Ectodermal cell (in vitro differentiated cells): ENCODE measurements at regions not wholly inside any gene's neighbourhood (a gene's known extent, or its start where the extent isn't known, plus 50 kb on each side); places are given as distances from the start of the nearest gene placed in this dataset.

Experiments used
- H3K27ac ChIP-seq: 2 replicates; pipeline ENCODE4 v1.7.0; 2013; ENCODE audit warnings: mild to moderate bottlenecking, low read depth, low read length; ENCODE audit not compliant: insufficient read depth, poor library complexity, severe bottlenecking
- H3K27me3 ChIP-seq: 2 replicates; pipeline ENCODE4 v1.7.0; 2013; ENCODE audit warnings: mild to moderate bottlenecking, low read length; ENCODE audit not compliant: insufficient read depth, control insufficient read depth, poor library complexity, severe bottlenecking
- H3K36me3 ChIP-seq: one replicate; pipeline ENCODE4 v1.7.0; 2013; ENCODE audit warnings: low read length; ENCODE audit not compliant: control insufficient read depth, insufficient read depth
- H3K4me1 ChIP-seq: one replicate; pipeline ENCODE4 v1.7.0; 2013; ENCODE audit warnings: low read length; ENCODE audit not compliant: control insufficient read depth, insufficient read depth
- H3K4me3 ChIP-seq: 2 replicates; pipeline ENCODE4 v1.7.0; 2013; ENCODE audit warnings: low read depth, low read length, control low read depth; ENCODE audit not compliant: insufficient read depth
- H3K9me3 ChIP-seq: 2 replicates; pipeline ENCODE4 v1.7.0; 2013; ENCODE audit warnings: mild to moderate bottlenecking, low read length, moderate library complexity; ENCODE audit not compliant: control insufficient read depth
- WGBS, 2 experiments: methylation state at CpG; one replicate each; pipeline ENCODE4 v1.1.7; 2013; ENCODE audit warnings: missing lambda C conversion rate in 2 of 2; 5-methylcytosine and 5-hydroxymethylcytosine counted together

DNA sequence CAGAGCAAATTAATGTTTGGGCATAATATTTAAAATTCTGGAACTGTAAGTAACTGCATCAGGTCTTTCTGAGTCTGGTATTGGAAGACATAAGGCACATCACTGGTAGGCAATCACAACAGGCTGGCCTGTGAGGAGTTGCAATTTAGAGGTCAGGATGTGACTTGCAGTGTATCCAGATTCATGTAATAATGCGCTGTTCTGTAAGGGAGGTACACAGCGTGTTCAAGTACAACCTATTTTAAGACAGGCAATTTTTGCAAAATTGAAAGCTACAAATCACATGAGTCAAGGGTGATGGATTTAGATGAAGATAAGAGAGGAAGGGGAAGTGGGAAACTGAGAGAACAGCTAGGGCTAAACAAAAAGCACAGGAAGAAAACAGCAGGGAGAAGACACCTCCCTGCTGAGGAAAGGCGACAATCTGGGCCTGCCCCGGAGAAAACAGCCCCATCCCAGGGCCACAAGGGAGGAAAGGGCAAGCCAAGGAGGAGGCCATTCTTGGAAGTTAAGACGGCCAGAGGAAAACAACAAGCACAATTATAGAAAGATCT, 138.1 kb downstream of the LACC1 start:
- Histone ChIP-seq H3K4me1 (peaks cover 1% of the 10 kb centered on the region), H3K36me3 (no peaks in the 10 kb centered on the region), H3K4me3 (no peak overlapping the region), H3K27ac (no peak overlapping the region), H3K27me3 (no peaks in the 10 kb centered on the region), H3K9me3 (no peaks in the 10 kb centered on the region)
- 82 to 85% methylated on average over 5 of the region's 5 CpGs for WGBS, 2 experiments

DNA sequence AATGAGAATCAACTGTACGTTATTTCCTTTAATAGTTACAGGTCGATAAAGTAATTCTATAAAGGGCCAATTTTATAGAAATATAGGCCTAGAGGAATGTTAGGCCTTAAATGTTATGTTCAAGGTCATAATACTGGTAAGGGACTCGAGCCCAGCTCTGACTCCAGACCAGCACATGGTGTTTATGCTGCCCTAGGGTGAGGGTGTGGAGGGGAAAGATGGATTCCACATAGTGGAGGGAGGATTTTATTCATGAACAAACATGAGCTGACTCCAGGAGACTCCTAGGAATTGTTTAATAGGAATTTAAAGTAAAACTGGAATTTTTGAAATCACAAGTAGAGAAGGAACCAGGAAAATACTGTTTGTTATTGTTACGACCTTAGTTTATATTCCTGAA, 139.9 kb downstream of the LACC1 start:
- H3K4me1 ChIP-seq: no peaks in the 10 kb centered on the region
- 93% methylated on average over 4 of the region's 4 CpGs for WGBS, 2 experiments
- no peak overlapping the region for H3K4me3 ChIP-seq
- no peak overlapping the region for H3K27ac ChIP-seq
- no peaks in the 10 kb centered on the region for H3K36me3 ChIP-seq
- no peaks in the 10 kb centered on the region for H3K27me3 ChIP-seq
- H3K9me3 ChIP-seq: no peaks in the 10 kb centered on the region

DNA sequence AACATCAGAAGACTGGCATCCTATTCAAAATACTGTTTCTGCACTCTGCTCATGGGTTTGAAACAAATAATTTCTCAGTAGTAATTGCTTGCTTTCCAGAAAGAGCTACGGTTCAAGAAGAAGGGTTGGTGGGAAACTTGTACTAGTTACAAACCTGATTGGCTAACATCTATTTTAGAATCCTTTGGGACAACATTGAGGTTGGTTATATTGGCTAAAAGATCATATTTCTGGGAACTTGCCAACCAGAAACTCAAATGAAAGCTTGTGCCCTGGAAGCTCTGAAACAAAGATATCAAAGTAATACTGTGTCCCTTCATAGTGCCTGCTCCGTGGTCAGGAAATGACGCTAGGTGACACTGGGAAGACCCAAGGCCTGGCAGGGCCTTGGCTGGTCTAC, 141.7 kb downstream of the LACC1 start:
- WGBS, 2 experiments: 97% methylated on average over 3 of the region's 3 CpGs
- Histone ChIP-seq H3K4me1 (no peaks in the 10 kb centered on the region), H3K4me3 (no peak overlapping the region), H3K27me3 (no peaks in the 10 kb centered on the region), H3K9me3 (no peaks in the 10 kb centered on the region), H3K36me3 (no peaks in the 10 kb centered on the region), H3K27ac (no peak overlapping the region)

DNA sequence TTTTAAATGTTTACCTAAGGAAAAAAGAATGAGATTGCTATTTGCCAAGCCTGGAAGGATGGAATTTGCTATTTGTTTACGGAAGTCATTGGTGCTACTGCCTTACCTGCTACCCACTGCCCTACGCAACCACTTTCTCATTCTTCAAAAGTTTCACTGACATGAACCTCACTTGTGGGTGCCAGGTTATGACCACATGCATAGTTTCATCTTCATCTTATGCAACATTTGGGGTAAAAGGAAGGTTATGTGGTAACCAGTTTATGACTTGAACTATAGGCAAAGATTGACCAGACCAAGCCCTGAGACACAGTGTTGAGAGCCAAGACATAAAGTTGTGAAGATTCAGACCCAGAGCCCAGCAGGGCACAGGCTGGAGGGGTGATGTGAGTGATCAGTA, 142.5 kb downstream of the LACC1 start:
- WGBS, 2 experiments: 92 to 100% methylated on average over 2 of the region's 2 CpGs
- no peaks in the 10 kb centered on the region for H3K4me1 ChIP-seq
- H3K27ac ChIP-seq: no peak overlapping the region
- no peaks in the 10 kb centered on the region for H3K9me3 ChIP-seq
- H3K4me3 ChIP-seq: no peak overlapping the region
- no peaks in the 10 kb centered on the region for H3K36me3 ChIP-seq
- no peaks in the 10 kb centered on the region for H3K27me3 ChIP-seq

DNA sequence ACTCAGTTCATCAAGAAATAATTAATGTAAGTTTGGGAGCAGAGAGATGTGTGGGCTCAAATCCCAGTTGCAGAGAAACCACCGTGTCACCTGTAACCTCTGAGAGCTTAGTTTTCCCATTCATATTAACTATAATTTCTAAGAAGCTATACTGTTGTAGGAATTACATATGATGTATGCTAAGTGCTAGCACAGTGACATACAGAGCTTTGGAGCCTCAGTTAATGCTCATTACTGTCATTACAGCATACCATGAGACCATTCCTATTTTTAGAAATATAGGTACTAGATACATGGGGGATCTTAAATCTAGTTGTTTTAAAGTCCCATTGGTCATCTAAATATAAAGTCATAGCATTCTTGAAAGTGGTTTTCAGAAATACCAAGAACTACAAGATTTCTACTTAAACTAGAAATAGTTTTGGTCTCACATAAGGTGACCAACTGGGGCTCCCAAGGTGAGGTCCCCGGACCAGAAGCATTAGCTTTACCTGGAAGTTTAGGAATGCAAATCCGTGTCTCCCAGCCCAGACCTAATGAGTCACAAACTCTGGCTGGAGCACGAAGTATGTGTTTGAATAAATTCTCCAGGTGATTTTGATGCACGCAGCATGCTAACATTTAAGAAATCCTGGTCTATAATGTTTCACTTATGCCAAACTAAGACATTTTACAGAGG, 144.6 kb downstream of the LACC1 start:
- no peaks in the 10 kb centered on the region for H3K4me1 ChIP-seq
- H3K27ac ChIP-seq: no peak overlapping the region
- H3K27me3 ChIP-seq: no peaks in the 10 kb centered on the region
- 86 to 90% methylated on average over 4 to 5 of the region's 5 CpGs for WGBS, 2 experiments
- H3K4me3 ChIP-seq: no peak overlapping the region
- no peaks in the 10 kb centered on the region for H3K36me3 ChIP-seq
- H3K9me3 ChIP-seq: no peaks in the 10 kb centered on the region

DNA sequence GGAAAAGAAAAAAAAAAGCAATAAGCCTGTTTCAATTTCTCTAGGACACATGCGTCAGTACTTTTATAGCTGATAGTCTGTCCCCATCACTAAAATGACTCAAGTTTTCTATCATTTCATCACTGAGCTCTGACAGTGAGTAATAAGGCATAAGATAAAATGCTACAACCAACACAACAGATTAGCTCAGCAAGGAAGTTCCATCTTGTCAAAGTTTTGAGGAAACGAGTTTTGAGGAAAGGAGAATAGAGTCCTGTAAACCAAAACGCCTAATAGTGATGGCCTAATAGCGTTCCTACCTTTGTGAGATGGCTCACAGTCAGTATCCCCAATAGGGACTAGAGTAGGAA, 145.1 kb downstream of the LACC1 start:
- Histone ChIP-seq H3K4me3 (no peak overlapping the region), H3K4me1 (no peaks in the 10 kb centered on the region), H3K9me3 (no peaks in the 10 kb centered on the region), H3K27me3 (no peaks in the 10 kb centered on the region), H3K36me3 (no peaks in the 10 kb centered on the region), H3K27ac (no peak overlapping the region)
- WGBS, 2 experiments: 65 to 72% methylated on average over 4 of the region's 4 CpGs

DNA sequence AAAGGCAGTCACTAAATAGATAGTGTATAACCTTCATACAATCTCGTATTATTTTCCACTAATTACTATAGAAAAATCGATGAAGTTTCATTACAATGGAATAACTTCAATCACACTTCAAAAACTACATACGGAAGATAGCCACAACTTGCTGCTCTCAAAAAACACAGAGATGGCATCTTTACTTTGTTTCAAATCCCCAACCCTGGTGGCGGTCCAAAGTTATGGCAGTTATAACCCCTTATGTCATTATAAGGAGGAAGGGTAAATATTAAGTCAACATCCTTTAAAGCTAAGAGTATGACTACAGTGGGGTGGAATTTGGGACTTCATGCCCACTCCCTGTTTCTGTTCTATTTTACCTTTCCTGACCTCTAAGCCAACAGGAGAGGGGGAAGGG, 146.5 kb downstream of the LACC1 start:
- Histone ChIP-seq H3K4me1 (no peaks in the 10 kb centered on the region), H3K4me3 (no peak overlapping the region), H3K36me3 (no peaks in the 10 kb centered on the region), H3K9me3 (no peaks in the 10 kb centered on the region), H3K27ac (no peak overlapping the region), H3K27me3 (no peaks in the 10 kb centered on the region)
- whole genome bisulfite sequencing, 2 experiments: 87 to 95% methylated on average over 3 to 4 of the region's 4 CpGs

DNA sequence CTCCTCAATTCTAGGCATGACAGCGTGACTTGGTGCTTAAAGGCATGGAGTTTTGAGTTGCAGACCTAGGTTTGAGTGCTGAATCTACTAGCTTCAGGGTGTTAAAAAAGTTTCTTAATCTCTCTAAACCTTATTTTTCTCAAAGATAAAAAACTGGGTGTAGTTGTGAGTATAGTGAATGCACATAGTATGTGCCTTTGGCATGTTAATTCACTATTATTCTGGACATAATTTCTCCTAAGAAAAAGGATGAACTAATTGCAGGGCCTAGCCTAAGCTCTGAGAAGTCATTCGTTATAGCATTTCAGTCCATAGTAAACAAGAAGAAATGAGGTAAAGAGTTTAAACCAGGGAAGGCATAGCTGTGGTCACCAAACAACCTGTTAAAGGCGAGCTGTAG, 149.0 kb downstream of the LACC1 start:
- Histone ChIP-seq H3K36me3 (no peaks in the 10 kb centered on the region), H3K27ac (no peak overlapping the region), H3K9me3 (no peaks in the 10 kb centered on the region), H3K4me3 (no peak overlapping the region), H3K4me1 (no peaks in the 10 kb centered on the region), H3K27me3 (no peaks in the 10 kb centered on the region)
- WGBS, 2 experiments: 91 to 96% methylated on average over 3 of the region's 3 CpGs

DNA sequence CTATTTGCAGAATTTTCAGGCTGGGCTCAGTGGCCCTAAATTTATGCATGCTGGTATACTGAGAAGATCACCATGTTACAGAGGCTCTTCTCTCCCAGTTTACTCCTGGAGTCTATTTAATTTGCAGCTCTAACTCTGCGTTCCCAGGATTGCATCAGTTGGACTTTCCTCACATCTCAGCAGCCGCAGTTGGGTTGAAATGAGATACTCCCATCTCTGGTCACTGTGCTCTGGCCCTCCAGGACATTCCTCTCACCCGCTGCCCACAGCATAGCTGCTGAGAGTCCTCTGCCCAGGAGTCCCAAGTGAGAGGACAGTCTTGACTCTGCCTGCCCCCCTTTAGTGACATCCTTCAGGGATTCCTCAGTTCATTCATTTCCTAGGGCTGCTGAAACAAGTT, 150.9 kb downstream of the LACC1 start:
- Histone ChIP-seq H3K36me3 (no peaks in the 10 kb centered on the region), H3K4me3 (no peak overlapping the region), H3K9me3 (no peaks in the 10 kb centered on the region), H3K4me1 (no peaks in the 10 kb centered on the region), H3K27me3 (no peaks in the 10 kb centered on the region), H3K27ac (no peak overlapping the region)
- 99% methylated on average over 3 of the region's 3 CpGs for WGBS, 2 experiments

DNA sequence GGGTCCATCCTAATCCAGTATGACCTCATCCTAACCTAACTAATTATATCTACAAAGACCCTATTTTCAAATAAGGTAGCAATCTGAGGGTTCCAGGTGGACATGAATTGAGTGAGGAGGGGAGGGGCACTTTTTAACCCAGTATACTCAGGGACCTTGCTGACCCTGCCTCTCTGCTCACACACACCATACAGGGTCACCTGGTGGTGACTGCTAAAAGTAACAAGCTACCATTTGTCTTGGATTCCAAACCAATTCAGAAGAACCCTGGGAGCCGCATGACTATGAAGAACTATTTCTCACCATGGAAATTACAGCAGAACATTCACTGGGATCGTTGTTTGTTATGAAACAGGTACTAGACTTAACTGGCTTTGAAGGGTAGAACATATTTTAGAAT, 151.9 kb downstream of the LACC1 start:
- Histone ChIP-seq H3K9me3 (no peaks in the 10 kb centered on the region), H3K36me3 (no peaks in the 10 kb centered on the region), H3K4me1 (no peaks in the 10 kb centered on the region), H3K4me3 (no peak overlapping the region), H3K27ac (no peak overlapping the region), H3K27me3 (no peaks in the 10 kb centered on the region)
- 91 to 97% methylated on average over 2 of the region's 2 CpGs for WGBS, 2 experiments

DNA sequence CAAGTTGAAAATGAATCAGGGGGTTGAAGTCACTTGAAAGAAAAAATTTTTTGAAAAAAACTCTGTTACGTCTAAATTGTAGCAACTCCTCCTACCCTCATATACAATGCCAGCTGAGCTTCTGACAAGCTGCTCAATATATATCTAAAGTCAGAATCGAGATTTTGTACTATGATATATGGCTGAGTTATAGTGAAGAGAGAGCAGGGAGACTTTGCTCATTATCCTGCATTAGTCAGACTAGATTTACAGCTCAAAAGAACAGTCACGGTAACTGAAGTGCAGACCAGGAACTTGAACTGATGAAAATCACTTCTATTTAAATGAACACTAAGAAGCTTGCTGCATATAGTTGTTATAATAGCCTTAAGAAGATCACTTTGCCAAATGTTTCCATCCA, 153.1 kb downstream of the LACC1 start:
- no peak overlapping the region for H3K4me3 ChIP-seq
- H3K36me3 ChIP-seq: no peaks in the 10 kb centered on the region
- no peak overlapping the region for H3K27ac ChIP-seq
- WGBS, 2 experiments: 90 to 100% methylated on average over 1 to 3 of the region's 3 CpGs
- no peaks in the 10 kb centered on the region for H3K27me3 ChIP-seq
- no peaks in the 10 kb centered on the region for H3K9me3 ChIP-seq
- H3K4me1 ChIP-seq: no peaks in the 10 kb centered on the region
